Astrocyte (in vitro differentiated cells and primary cell): ENCODE measurements at regions not wholly inside any gene's neighbourhood (a gene's known extent, or its start where the extent isn't known, plus 50 kb on each side); places are given as distances from the start of the nearest gene placed in this dataset.

Experiments used
- CTCF ChIP-seq: IDR thresholded peaks from 2 replicates; pipeline ENCODE4 v1.5.1; 2011; ENCODE audit warnings: low read depth, mild to moderate bottlenecking, inconsistent platforms, low read length, moderate library complexity; ENCODE audit not compliant: insufficient read depth
- EZH2 ChIP-seq: IDR thresholded peaks from 2 replicates; pipeline ENCODE4 v1.6.1; 2012; ENCODE audit warnings: mild to moderate bottlenecking, low read length, inconsistent platforms; ENCODE audit not compliant: insufficient read depth

- TF ChIP-seq CTCF (no peak), EZH2 (no peak)
These were observed 199.9 kb downstream of the ARL4C start for GRCh38 chr2:234296991-234297390.
